Tibial nerve (tissue), 4 donors: ENCODE measurements at regions not wholly inside any gene's neighbourhood (a gene's known extent, or its start where the extent isn't known, plus 50 kb on each side); places are given as distances from the start of the nearest gene placed in this dataset.

Experiments used
- DNase-seq, 2 donors: peaks; one replicate each; pipeline ENCODE4 v3.0.0-alpha.2; 2019; ENCODE audit warnings: low spot score in 2 of 2
- H3K27ac ChIP-seq, 4 donors: fragments of 200-600 bp; sonication (generic) in 3 of 4; one replicate each; pipeline ENCODE4 v1.5.1; 2017 to 2019; ENCODE audit warnings: mild to moderate bottlenecking in 1 of 4
- H3K27me3 ChIP-seq, 2 donors: fragments of 200-600 bp; sonication (generic) in 1 of 2; one replicate each; pipeline versions ENCODE4 v1.5.1 to v1.6.0; 2017 to 2019
- H3K36me3 ChIP-seq, 3 donors: fragments of 200-600 bp; sonication (generic); one replicate each; pipeline ENCODE4 v1.5.1; 2018 to 2019
- H3K4me1 ChIP-seq, 4 donors: fragments of 200-600 bp; sonication (generic) in 3 of 4; one replicate each; pipeline ENCODE4 v1.5.1; 2017 to 2019
- H3K4me3 ChIP-seq, 4 donors: fragments of 200-600 bp; sonication (generic) in 3 of 4; one replicate each; pipeline ENCODE4 v1.5.1; 2017 to 2019; ENCODE audit warnings: mild to moderate bottlenecking in 1 of 4, moderate library complexity in 1 of 4
- H3K9me3 ChIP-seq, 4 donors: fragments of 200-600 bp; sonication (generic) in 3 of 4; one replicate each; pipeline ENCODE4 v1.5.1; 2017 to 2019
- CTCF ChIP-seq, 5 experiments: fragments of 200-600 bp in 3 of 5; fragments of 450-650 bp in 2 of 5; sonication (generic) in 3 of 5; IDR thresholded peaks; one replicate each; pipeline ENCODE4 v1.5.1; 2016 to 2019; ENCODE audit warnings: antibody characterized with exemption in 5 of 5, mild to moderate bottlenecking in 3 of 5, moderate library complexity in 2 of 5
- EP300 ChIP-seq, 2 donors: sonication (generic); formaldehyde crosslinking; IDR thresholded peaks; one replicate each; pipeline ENCODE4 v1.6.1; 2017; ENCODE audit warnings: antibody characterized with exemption in 2 of 2, mild to moderate bottlenecking in 1 of 2
- POLR2A ChIP-seq, 2 donors: fragments of 450-650 bp; IDR thresholded peaks; one replicate each; pipeline ENCODE4 v1.6.1; 2017; ENCODE audit warnings: antibody characterized with exemption in 2 of 2, mild to moderate bottlenecking in 2 of 2, moderate library complexity in 2 of 2
- WGBS, 2 donors: methylation state at CpG; one replicate each; pipeline ENCODE4 v1.1.5; 2018; 5-methylcytosine and 5-hydroxymethylcytosine counted together

GRCh38 chr9:38207247-38207778 lies 138.3 kb upstream of the SHB start:
- H3K4me3 ChIP-seq: no peak overlapping the region
- H3K27ac ChIP-seq: no peak overlapping the region
- no peak for TF ChIP-seq POLR2A (IDR thresholded peaks at IDR 0.05)
- no peak for TF ChIP-seq EP300 (IDR thresholded peaks at IDR 0.05)
- no peak for TF ChIP-seq CTCF (IDR thresholded peaks at IDR 0.05)
- H3K36me3 ChIP-seq: no peaks in the 10 kb centered on the region
- H3K9me3 ChIP-seq: peaks cover 0 to 11% (median 0%) of the 10 kb centered on the region in 4 donors
- 62 to 67% methylated on average over 3 of the region's 3 CpGs for WGBS, 2 donors
- H3K4me1 ChIP-seq: no peaks in the 10 kb centered on the region
- no peak for DNase-seq
- H3K27me3 ChIP-seq: no peaks in the 10 kb centered on the region

- TF ChIP-seq POLR2A (IDR thresholded peaks at IDR 0.05) (no peak), CTCF (IDR thresholded peaks at IDR 0.05) (no peak), EP300 (IDR thresholded peaks at IDR 0.05) (no peak)
- Histone ChIP-seq H3K9me3 (peaks cover 0 to 11% (median 0%) of the 10 kb centered on the region in 4 donors), H3K27me3 (no peaks in the 10 kb centered on the region), H3K27ac (no peak overlapping the region), H3K4me3 (no peak overlapping the region), H3K36me3 (no peaks in the 10 kb centered on the region), H3K4me1 (no peaks in the 10 kb centered on the region)
- DNase-seq: no peak
Measured at GRCh38 chr9:38205279-38205678, 136.3 kb upstream of the SHB start.

GRCh38 chr9:38202336-38202938 lies 133.4 kb upstream of the SHB start:
- TF ChIP-seq CTCF (IDR thresholded peaks at IDR 0.05) (no peak), POLR2A (IDR thresholded peaks at IDR 0.05) (no peak), EP300 (IDR thresholded peaks at IDR 0.05) (no peak)
- Histone ChIP-seq H3K27ac (no peak overlapping the region), H3K27me3 (no peaks in the 10 kb centered on the region), H3K4me1 (no peaks in the 10 kb centered on the region), H3K36me3 (no peaks in the 10 kb centered on the region), H3K4me3 (no peak overlapping the region), H3K9me3 (peaks cover 0 to 4% (median 0%) of the 10 kb centered on the region in 4 donors)
- DNase-seq: no peak
- 57 to 61% methylated on average over 7 of the region's 7 CpGs for WGBS, 2 donors

- Histone ChIP-seq H3K36me3 (no peaks in the 10 kb centered on the region), H3K9me3 (no peaks in the 10 kb centered on the region), H3K27me3 (no peaks in the 10 kb centered on the region), H3K27ac (no peak overlapping the region), H3K4me1 (no peaks in the 10 kb centered on the region), H3K4me3 (no peak overlapping the region)
- no peak for DNase-seq
- TF ChIP-seq POLR2A (IDR thresholded peaks at IDR 0.05) (no peak), EP300 (IDR thresholded peaks at IDR 0.05) (no peak), CTCF (IDR thresholded peaks at IDR 0.05) (no peak)
- 64 to 70% methylated on average over 3 of the region's 3 CpGs for WGBS, 2 donors
Measured at GRCh38 chr9:38201844-38202243, 132.8 kb upstream of the SHB start.

GRCh38 chr9:38200431-38200830 lies 131.4 kb upstream of the SHB start:
- Histone ChIP-seq H3K36me3 (no peaks in the 10 kb centered on the region), H3K9me3 (no peaks in the 10 kb centered on the region), H3K4me1 (peaks cover 0 to 4% (median 0%) of the 10 kb centered on the region in 4 donors), H3K27ac (no peak overlapping the region), H3K4me3 (no peak overlapping the region), H3K27me3 (no peaks in the 10 kb centered on the region)
- no peak for DNase-seq
- WGBS, 2 donors: 64 to 76% methylated on average over 9 of the region's 9 CpGs
- TF ChIP-seq EP300 (IDR thresholded peaks at IDR 0.05) (no peak), POLR2A (IDR thresholded peaks at IDR 0.05) (no peak), CTCF (IDR thresholded peaks at IDR 0.05) (no peak)
